ENCODE measurements at regions not wholly inside any gene's neighbourhood (a gene's known extent, or its start where the extent isn't known, plus 50 kb on each side); places are given as distances from the start of the nearest gene placed in this dataset.

DNA sequence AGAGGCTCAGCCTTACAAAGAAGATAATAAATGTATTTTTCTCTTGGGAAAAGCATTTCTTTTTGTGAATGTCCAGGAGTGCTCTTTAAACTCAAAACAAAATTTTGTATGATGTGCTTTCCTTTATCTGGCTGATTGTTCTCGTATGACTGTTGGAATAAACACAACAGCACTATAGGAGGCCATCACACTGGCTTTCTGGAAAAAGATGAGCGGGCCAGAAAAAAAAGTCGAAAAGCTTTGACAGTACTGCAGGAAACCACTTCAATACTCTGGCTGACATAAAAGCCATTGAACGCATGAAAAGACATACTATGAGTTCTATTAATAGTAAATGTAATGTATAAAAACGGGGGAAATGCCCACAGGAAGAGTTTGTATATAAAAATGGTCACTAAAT lies 64.7 kb upstream of the CTSO start:
- peak overlapping the region; percentile 75 for H3K4me2 ChIP-seq
- 0 out of 2 replicates have a peak, but pooled peaks cover 4% of the 10 kb centered on the region for H3K9me3 ChIP-seq
- H4K20me1 ChIP-seq = no peaks in the 10 kb centered on the region
- no peak overlapping the region for H3K4me3 ChIP-seq
- H3K27ac ChIP-seq = peak overlapping the region; percentile 10; the same call in 1 of the 2 replicates
- H3K27me3 ChIP-seq = no peaks in the 10 kb centered on the region
- no peaks in the 10 kb centered on the region for H3K36me3 ChIP-seq
- H3K9ac ChIP-seq = no peak overlapping the region
- H3K4me1 ChIP-seq = peaks cover 41% of the 10 kb centered on the region
- no peak for TF ChIP-seq Cebpa-rat (IDR thresholded peaks at IDR 0.05)

GRCh38 chr4:156015781-156016180 lies 62.1 kb upstream of the CTSO start:
- TF ChIP-seq Cebpa-rat (IDR thresholded peaks at IDR 0.05) = no peak
- Histone ChIP-seq H3K4me1 (peaks cover 37% of the 10 kb centered on the region), H3K4me2 (no peak overlapping the region)

DNA sequence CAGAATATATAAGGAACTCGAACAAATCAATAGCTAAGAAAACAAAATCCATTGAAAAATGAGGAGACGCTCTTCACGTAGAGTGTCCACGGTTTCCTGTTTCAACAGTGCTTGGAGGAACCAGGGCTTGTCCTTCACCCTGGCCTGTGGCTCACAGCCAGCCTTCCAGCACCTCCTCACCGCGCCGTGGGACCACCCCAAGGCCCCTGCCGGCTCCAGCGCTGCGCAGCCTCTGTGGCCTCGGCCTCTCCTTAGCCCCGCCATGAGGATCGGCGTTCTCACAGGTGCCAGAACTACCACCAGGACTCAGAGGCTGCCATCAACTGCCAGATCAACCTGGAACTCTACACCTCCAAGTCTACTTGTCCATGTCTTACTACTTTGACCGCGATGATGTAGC lies 52.5 kb upstream of the CTSO start:
- Histone ChIP-seq H3K9me3 (0 out of 2 replicates have a peak, but pooled peaks cover 4% of the 10 kb centered on the region), H3K27me3 (no peaks in the 10 kb centered on the region), H3K4me3 (no peak overlapping the region), H3K9ac (no peak overlapping the region), H4K20me1 (no peaks in the 10 kb centered on the region), H3K4me1 (no peaks in the 10 kb centered on the region), H3K4me2 (no peak overlapping the region), H3K27ac (no peak overlapping the region), H3K36me3 (no peaks in the 10 kb centered on the region)
- no peak for TF ChIP-seq Cebpa-rat (IDR thresholded peaks at IDR 0.05)

More at GRCh38 chr4:156015781-156016180, 62.1 kb upstream of the CTSO start:
- Histone ChIP-seq H3K27me3 (no peaks in the 10 kb centered on the region), H3K4me3 (no peak overlapping the region), H3K9ac (no peak overlapping the region), H4K20me1 (no peaks in the 10 kb centered on the region), H3K36me3 (no peaks in the 10 kb centered on the region), H3K27ac (no peak overlapping the region), H3K9me3 (0 out of 2 replicates have a peak, but pooled peaks cover 4% of the 10 kb centered on the region)

Data from BLaER1 (cell line).